Activated T-helper 1 cell treated with anti-CD3 and anti-CD28 coated beads, Interleukin-12 subunit alpha, Interleukin-12 subunit beta, Interleukin-2, Interleukin-4 antibody, amounts not matched to agents 30 ng/mL and 10 ng/mL and 1 ng/mL, durations not matched to agents 14 hours and 24 hours and 36 hours (primary cell): ENCODE measurements at regions not wholly inside any gene's neighbourhood (a gene's known extent, or its start where the extent isn't known, plus 50 kb on each side); places are given as distances from the start of the nearest gene placed in this dataset.

Experiments used
- DNase-seq: peaks from one replicate; pipeline ENCODE4 v3.0.0; 2021; ENCODE audit warnings: low spot score
- H3K27ac Mint-ChIP-seq: one replicate; pipeline ENCODE4 v1.8.0; 2021; ENCODE audit warnings: mild to moderate bottlenecking, mixed read lengths
- H3K27me3 Mint-ChIP-seq: one replicate; pipeline ENCODE4 v1.8.0; 2022; ENCODE audit warnings: mild to moderate bottlenecking, moderate library complexity, mixed read lengths; ENCODE audit not compliant: insufficient read depth
- H3K36me3 Mint-ChIP-seq: one replicate; pipeline ENCODE4 v1.8.0; 2021; ENCODE audit warnings: low read depth, mixed read lengths
- H3K4me1 Mint-ChIP-seq: one replicate; pipeline ENCODE4 v1.8.0; 2021; ENCODE audit warnings: low read depth, mixed read lengths
- H3K4me3 Mint-ChIP-seq: one replicate; pipeline ENCODE4 v1.8.0; 2021; ENCODE audit warnings: mild to moderate bottlenecking, moderate library complexity, mixed read lengths
- H3K9me3 Mint-ChIP-seq: one replicate; pipeline ENCODE4 v1.8.0; 2021; ENCODE audit warnings: mixed read lengths
- intact Hi-C: fragments of 100-400 bp; cut with micrococcal nuclease; formaldehyde crosslinking; loops from one replicate; pipeline ENCODE4 v1.15.1; 2024

DNA sequence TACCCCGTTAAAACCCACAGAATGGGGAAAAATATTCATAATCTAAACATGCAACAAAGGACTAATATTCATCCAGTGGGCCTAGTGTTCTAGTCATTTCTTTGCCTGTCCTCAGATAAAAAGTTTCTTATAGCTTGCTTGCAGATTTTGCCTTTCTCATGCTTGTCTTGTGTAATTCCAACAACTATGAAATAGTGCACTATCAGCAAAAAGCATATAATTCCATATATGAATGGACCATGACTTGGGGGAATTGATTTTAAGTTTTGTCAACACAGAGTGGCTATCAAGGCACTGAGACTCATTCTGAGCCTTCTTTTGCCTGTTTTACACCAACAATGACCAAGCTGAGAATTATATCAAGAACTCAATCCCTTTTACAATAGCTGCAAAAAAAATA lies 278.6 kb upstream of the GPR149 start:
- Mint-ChIP-seq H3K9me3 (no peaks in the 10 kb centered on the region), H3K4me1 (no peaks in the 10 kb centered on the region), H3K36me3 (no peaks in the 10 kb centered on the region), H3K27ac (no peak overlapping the region), H3K4me3 (no peak overlapping the region), H3K27me3 (no peaks in the 10 kb centered on the region)
- no peak for DNase-seq
- intact Hi-C loops: no loop called here

DNA sequence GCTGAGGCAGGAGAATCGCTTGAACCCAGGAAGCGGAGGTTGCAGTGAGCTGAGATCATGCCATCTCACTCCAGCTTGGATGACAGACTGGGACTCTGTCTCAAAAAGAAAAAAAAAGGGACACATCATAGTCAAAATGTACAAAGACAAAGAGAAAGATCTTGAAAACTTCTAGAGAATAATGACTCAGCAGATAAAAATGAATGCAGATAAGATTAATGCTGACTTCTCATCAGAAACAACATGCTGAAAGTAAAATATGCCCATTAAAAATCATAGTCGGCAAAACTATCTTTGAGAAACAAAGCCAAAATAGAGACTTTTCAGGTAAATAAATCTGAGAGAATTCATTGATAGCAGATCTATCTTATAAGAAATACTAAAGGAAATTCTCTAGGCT lies 271.1 kb upstream of the GPR149 start:
- Mint-ChIP-seq H3K9me3 (no peaks in the 10 kb centered on the region), H3K4me3 (no peak overlapping the region), H3K27ac (no peak overlapping the region), H3K27me3 (no peaks in the 10 kb centered on the region), H3K4me1 (no peaks in the 10 kb centered on the region), H3K36me3 (no peaks in the 10 kb centered on the region)
- intact Hi-C loops: no loop called here
- no peak for DNase-seq

- Mint-ChIP-seq H3K4me1 (no peaks in the 10 kb centered on the region), H3K9me3 (no peaks in the 10 kb centered on the region)
- intact Hi-C loops: no loop called here
These were observed 260.4 kb upstream of the GPR149 start for GRCh38 chr3:154690413-154690812.

GRCh38 chr3:154684440-154684839 lies 254.4 kb upstream of the GPR149 start:
- DNase-seq: no peak
- no peak overlapping the region for H3K4me3 Mint-ChIP-seq
- no peaks in the 10 kb centered on the region for H3K36me3 Mint-ChIP-seq
- H3K27me3 Mint-ChIP-seq: no peaks in the 10 kb centered on the region
- H3K27ac Mint-ChIP-seq: no peak overlapping the region
- intact Hi-C loops: no loop called here
- no peaks in the 10 kb centered on the region for H3K4me1 Mint-ChIP-seq
- H3K9me3 Mint-ChIP-seq: peaks cover 5% of the 10 kb centered on the region

More at GRCh38 chr3:154690413-154690812, 260.4 kb upstream of the GPR149 start:
- Mint-ChIP-seq H3K36me3 (no peaks in the 10 kb centered on the region), H3K4me3 (no peak overlapping the region), H3K27ac (no peak overlapping the region), H3K27me3 (no peaks in the 10 kb centered on the region)
- DNase-seq: no peak

DNA sequence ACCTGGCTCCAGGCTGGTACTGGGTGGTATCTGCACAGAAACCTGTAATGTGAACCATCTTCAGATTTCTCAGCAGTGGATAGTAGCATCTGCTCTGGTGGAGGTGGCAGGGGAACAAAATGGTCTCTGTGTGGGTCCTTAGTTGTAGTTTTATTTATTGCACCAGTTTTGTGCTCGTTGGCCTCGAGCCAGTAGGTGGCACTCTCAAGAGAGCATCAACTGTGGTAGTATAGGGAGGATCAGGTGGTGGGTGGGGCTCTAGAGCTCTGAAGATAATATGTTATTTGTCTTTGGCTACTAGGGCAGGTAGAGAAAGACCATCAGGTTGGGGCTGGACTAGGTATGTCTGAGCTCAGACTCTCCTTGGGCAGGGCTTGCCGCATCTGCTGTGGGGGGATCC lies 254.0 kb upstream of the GPR149 start:
- H3K27ac Mint-ChIP-seq: no peak overlapping the region
- H3K36me3 Mint-ChIP-seq: no peaks in the 10 kb centered on the region
- H3K4me3 Mint-ChIP-seq: no peak overlapping the region
- no peaks in the 10 kb centered on the region for H3K4me1 Mint-ChIP-seq
- no peaks in the 10 kb centered on the region for H3K27me3 Mint-ChIP-seq
- DNase-seq: no peak
- H3K9me3 Mint-ChIP-seq: peaks cover 5% of the 10 kb centered on the region
- intact Hi-C loops: no loop called here

DNA sequence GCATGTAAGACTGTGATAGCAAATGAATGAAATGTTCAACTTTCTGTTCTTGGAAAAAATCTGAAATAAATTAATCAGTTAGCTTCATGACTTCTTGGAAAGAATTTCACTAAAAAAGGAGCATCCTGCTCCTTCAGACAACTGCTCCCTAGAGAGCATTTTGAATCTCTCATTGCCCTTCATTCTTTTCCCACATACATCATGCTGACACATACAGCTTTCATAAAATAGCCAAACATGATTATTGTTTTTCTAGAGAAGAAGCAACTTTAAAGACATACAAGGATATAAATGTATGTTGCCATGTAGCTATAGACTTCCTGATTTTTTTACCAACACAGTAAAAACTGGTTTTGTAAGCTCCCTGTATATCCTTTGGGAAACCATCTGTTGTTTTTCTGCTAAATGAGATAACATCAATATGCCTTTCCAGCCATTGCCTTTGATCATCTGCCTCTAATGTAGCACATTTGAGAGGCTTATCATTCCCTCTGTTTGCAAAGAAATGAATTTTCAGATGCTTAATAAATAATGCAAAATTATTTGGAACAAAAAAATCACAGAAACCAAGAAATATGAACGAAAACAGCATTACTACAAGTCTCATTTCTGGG lies 248.2 kb upstream of the GPR149 start:
- H3K27ac Mint-ChIP-seq: no peak overlapping the region
- no peak overlapping the region for H3K4me3 Mint-ChIP-seq
- no peaks in the 10 kb centered on the region for H3K4me1 Mint-ChIP-seq
- intact Hi-C loops: no loop called here
- no peaks in the 10 kb centered on the region for H3K9me3 Mint-ChIP-seq
- H3K27me3 Mint-ChIP-seq: no peaks in the 10 kb centered on the region
- no peaks in the 10 kb centered on the region for H3K36me3 Mint-ChIP-seq
- no peak for DNase-seq

DNA sequence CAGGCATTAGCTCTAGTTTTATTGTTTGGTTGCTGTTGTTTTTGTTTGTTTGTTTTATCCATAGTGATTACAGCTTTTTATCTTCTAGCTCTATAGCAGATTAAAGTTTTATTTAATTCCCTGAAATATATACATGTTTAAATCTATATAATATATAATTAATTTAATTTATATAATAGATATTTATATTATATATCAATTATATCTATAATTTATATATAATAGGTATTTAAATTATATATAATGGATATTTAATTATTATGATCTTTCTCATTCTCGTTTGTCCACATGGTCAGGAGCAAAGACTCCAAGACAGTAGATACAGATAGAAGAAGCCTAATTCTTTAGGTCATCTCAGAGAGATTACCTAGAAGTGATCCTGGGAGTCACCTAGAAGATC lies 238.8 kb upstream of the GPR149 start:
- H3K4me1 Mint-ChIP-seq: no peaks in the 10 kb centered on the region
- H3K9me3 Mint-ChIP-seq: no peaks in the 10 kb centered on the region
- no peaks in the 10 kb centered on the region for H3K36me3 Mint-ChIP-seq
- DNase-seq: no peak
- no peak overlapping the region for H3K4me3 Mint-ChIP-seq
- no peaks in the 10 kb centered on the region for H3K27me3 Mint-ChIP-seq
- no peak overlapping the region for H3K27ac Mint-ChIP-seq
- intact Hi-C loops: no loop called here

- intact Hi-C loops: no loop called here
- DNase-seq: no peak
- Mint-ChIP-seq H3K9me3 (no peaks in the 10 kb centered on the region), H3K4me3 (no peak overlapping the region), H3K27me3 (no peaks in the 10 kb centered on the region), H3K27ac (no peak overlapping the region), H3K4me1 (no peaks in the 10 kb centered on the region), H3K36me3 (no peaks in the 10 kb centered on the region)
These were observed 238.2 kb upstream of the GPR149 start for GRCh38 chr3:154668187-154668586.

- Mint-ChIP-seq H3K4me3 (no peak overlapping the region), H3K27ac (no peak overlapping the region), H3K9me3 (no peaks in the 10 kb centered on the region), H3K4me1 (no peaks in the 10 kb centered on the region), H3K27me3 (no peaks in the 10 kb centered on the region), H3K36me3 (no peaks in the 10 kb centered on the region)
- intact Hi-C loops: no loop called here
- DNase-seq: no peak
These were observed 236.6 kb upstream of the GPR149 start for GRCh38 chr3:154666542-154666941.

DNA sequence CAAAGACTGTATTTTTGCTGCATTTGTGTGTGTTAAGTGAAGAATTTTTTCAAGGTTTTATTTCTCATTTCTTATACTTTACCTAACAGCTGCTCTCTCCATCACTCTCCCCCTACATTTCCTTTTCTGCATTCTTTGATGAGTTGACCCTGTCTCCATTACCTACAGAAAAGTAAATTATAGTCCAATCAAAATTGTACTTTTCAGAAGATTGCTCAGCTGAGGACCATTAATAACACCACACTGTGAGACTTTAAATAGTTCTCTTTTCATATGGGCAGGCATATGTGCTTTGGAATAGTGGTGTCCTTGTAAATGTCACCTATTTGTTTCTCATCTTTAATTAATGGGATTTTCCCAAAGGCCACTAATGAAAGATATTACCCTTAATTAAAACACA lies 234.7 kb upstream of the GPR149 start:
- DNase-seq: no peak
- intact Hi-C loops: no loop called here
- no peak overlapping the region for H3K27ac Mint-ChIP-seq
- no peaks in the 10 kb centered on the region for H3K4me1 Mint-ChIP-seq
- no peak overlapping the region for H3K4me3 Mint-ChIP-seq
- no peaks in the 10 kb centered on the region for H3K27me3 Mint-ChIP-seq
- H3K36me3 Mint-ChIP-seq: no peaks in the 10 kb centered on the region
- no peaks in the 10 kb centered on the region for H3K9me3 Mint-ChIP-seq

DNA sequence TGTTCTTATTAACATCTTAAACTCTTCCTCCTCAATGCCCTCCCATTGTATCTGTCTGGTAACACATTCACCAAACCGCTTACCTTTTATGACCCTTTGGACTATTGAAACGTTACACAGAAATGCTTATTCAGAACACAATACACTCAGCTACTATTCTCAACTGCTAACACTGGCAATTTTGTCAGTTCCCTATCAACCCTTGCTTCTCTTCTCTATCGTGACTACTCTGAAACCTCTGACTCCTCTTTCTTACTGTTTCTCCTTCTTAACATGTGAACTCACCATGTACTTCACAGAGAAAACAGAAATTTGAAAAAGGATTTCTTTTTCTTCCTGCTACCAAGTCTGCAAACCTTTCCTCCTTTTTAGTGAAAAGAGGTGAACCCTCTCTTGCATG lies 232.9 kb upstream of the GPR149 start:
- Mint-ChIP-seq H3K27me3 (no peaks in the 10 kb centered on the region), H3K27ac (no peak overlapping the region), H3K4me1 (no peaks in the 10 kb centered on the region), H3K9me3 (no peaks in the 10 kb centered on the region), H3K4me3 (no peak overlapping the region), H3K36me3 (no peaks in the 10 kb centered on the region)
- no peak for DNase-seq
- intact Hi-C loops: no loop called here

- Mint-ChIP-seq H3K4me3 (no peak overlapping the region), H3K4me1 (no peaks in the 10 kb centered on the region), H3K27ac (no peak overlapping the region), H3K27me3 (no peaks in the 10 kb centered on the region), H3K36me3 (no peaks in the 10 kb centered on the region), H3K9me3 (no peaks in the 10 kb centered on the region)
- intact Hi-C loops: no loop called here
- no peak for DNase-seq
These were observed 230.8 kb upstream of the GPR149 start for GRCh38 chr3:154660811-154661210.

DNA sequence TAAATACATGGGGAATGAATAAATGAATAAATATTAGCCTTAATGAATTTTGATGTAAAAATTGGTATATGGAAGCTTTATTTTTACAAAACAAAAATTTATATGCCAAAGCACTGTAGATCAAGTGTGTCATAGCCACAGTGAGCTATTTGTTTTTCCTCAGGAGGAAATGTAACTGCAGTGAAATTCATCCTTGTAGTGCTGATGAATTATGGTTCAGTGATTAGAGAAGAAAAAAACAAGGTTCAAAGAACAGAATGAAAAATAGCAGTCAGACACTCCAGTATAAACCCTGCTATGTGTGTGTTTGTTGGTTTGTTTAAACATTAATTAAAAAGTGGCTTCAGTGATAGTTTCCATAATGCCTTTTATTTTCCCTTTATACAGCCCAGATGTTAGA lies 228.0 kb upstream of the GPR149 start:
- H3K27ac Mint-ChIP-seq: no peak overlapping the region
- H3K36me3 Mint-ChIP-seq: no peaks in the 10 kb centered on the region
- no peaks in the 10 kb centered on the region for H3K4me1 Mint-ChIP-seq
- H3K9me3 Mint-ChIP-seq: no peaks in the 10 kb centered on the region
- H3K27me3 Mint-ChIP-seq: no peaks in the 10 kb centered on the region
- DNase-seq: no peak
- no peak overlapping the region for H3K4me3 Mint-ChIP-seq
- intact Hi-C loops: no loop called here

- Mint-ChIP-seq H3K4me3 (no peak overlapping the region), H3K27ac (no peak overlapping the region), H3K36me3 (no peaks in the 10 kb centered on the region), H3K4me1 (no peaks in the 10 kb centered on the region), H3K27me3 (no peaks in the 10 kb centered on the region), H3K9me3 (no peaks in the 10 kb centered on the region)
- no peak for DNase-seq
- intact Hi-C loops: no loop called here
These were observed 227.2 kb upstream of the GPR149 start for GRCh38 chr3:154657218-154657617.
